ENCODE measurements at regions not wholly inside any gene's neighbourhood (a gene's known extent, or its start where the extent isn't known, plus 50 kb on each side); places are given as distances from the start of the nearest gene placed in this dataset.

GRCh38 chr10:31128536-31128935, 96.9 kb upstream of the ZNF438 start:
- TF ChIP-seq PBX3 (IDR thresholded peaks at IDR 0.05) = no peak
- TF ChIP-seq CTCF (IDR thresholded peaks at IDR 0.05) = no peak
